H1 (cell line): ENCODE measurements at regions not wholly inside any gene's neighbourhood (a gene's known extent, or its start where the extent isn't known, plus 50 kb on each side); places are given as distances from the start of the nearest gene placed in this dataset.

Experiments used
- ASH2L ChIP-seq: fragments of 200-600, 300-600 bp; sonication (generic); IDR thresholded peaks from one replicate; pipeline ENCODE4 v1.7.1; 2017; ENCODE audit warnings: low read length
- CEBPB ChIP-seq: IDR thresholded peaks from 2 replicates; pipeline ENCODE4 v1.6.1; 2012; ENCODE audit warnings: low read depth, low read length
- CTCF ChIP-seq, 3 experiments: IDR thresholded peaks; 1 replicate in 2 of 3; 2 replicates in 1 of 3; pipeline versions ENCODE4 v1.5.1 to v1.6.1; 2011; ENCODE audit warnings: low read length in 3 of 3, mild to moderate bottlenecking in 3 of 3, inconsistent platforms in 2 of 3, low read depth in 1 of 3, moderate library complexity in 1 of 3; ENCODE audit not compliant: insufficient read depth in 1 of 3; ENCODE audit errors: control extremely low read depth in 1 of 3
- EGR1 ChIP-seq: IDR thresholded peaks from 2 replicates; pipeline ENCODE4 v1.6.1; 2011; ENCODE audit warnings: low read depth, low read length, borderline replicate concordance
- RAD21 ChIP-seq, 2 experiments: IDR thresholded peaks in 1 of 2; conservative IDR thresholded peaks in 1 of 2; 2 replicates each; pipeline ENCODE4 v1.6.1; 2011; ENCODE audit warnings: low read depth in 2 of 2, low read length in 2 of 2, improper control_type of control experiment in 1 of 2, inconsistent platforms in 1 of 2, mild to moderate bottlenecking in 1 of 2, moderate library complexity in 1 of 2
- RFX5 ChIP-seq: IDR thresholded peaks from 2 replicates; pipeline ENCODE4 v1.6.1; 2011; ENCODE audit warnings: low read depth, low read length, improper control_type of control experiment, borderline replicate concordance
- TAF1 ChIP-seq: IDR thresholded peaks from 2 replicates; pipeline ENCODE4 v1.6.1; 2011; ENCODE audit warnings: mild to moderate bottlenecking, low read depth, low read length

- TF ChIP-seq CTCF (IDR thresholded peaks at IDR 0.05; ENCODE audit: control extremely low read depth in 1 of 3, insufficient read depth in 1 of 3, low read depth in 1 of 3, low read length in 3 of 3) (no peak), RAD21 (IDR thresholded peaks at IDR 0.05 in 1 of 2, conservative IDR thresholded peaks at IDR 0.05 in 1 of 2; ENCODE audit: low read depth in 2 of 2, low read length in 2 of 2) (no peak), ASH2L (no peak), RFX5 (no peak), CEBPB (no peak), TAF1 (no peak), EGR1 (no peak)
These were observed 55.7 kb upstream of the FAT3 start for GRCh38 chr11:92168936-92169335.
